Activated B cell treated with CpG ODN at 0.5 μM for 24 hours (primary cell): ENCODE measurements at regions not wholly inside any gene's neighbourhood (a gene's known extent, or its start where the extent isn't known, plus 50 kb on each side); places are given as distances from the start of the nearest gene placed in this dataset.

Experiments
- ATAC-seq: fragments of 200-7000 bp; cut with Tn5 transposase; one replicate; pipeline ENCODE4 v1.10.0; 2021; ENCODE audit warnings: low read depth, mild to moderate bottlenecking, moderate library complexity
- CTCF ChIA-PET: fragments of 350-600 bp; sonication (Branson Sonifier 250); formaldehyde crosslinking; loops from one replicate; lab custom pipeline; 2021; ENCODE audit warnings: antibody characterized with exemption; lab: Charles Lee
- POLR2A ChIA-PET: fragments of 350-600 bp; sonication (Branson Sonifier 250); formaldehyde crosslinking; loops from one replicate; lab custom pipeline; 2021; ENCODE audit warnings: antibody characterized with exemption; lab: Charles Lee
- DNase-seq: peaks from one replicate; pipeline ENCODE4 v3.0.0; 2022
- H3K27ac Mint-ChIP-seq: one replicate; pipeline ENCODE4 v1.8.0; 2020; ENCODE audit warnings: mixed read lengths
- H3K27me3 Mint-ChIP-seq: one replicate; pipeline ENCODE4 v1.8.0; 2021; ENCODE audit warnings: mixed read lengths
- H3K36me3 Mint-ChIP-seq: one replicate; pipeline ENCODE4 v1.8.0; 2021; ENCODE audit warnings: low read depth, mixed read lengths
- H3K4me1 Mint-ChIP-seq: one replicate; pipeline ENCODE4 v1.8.0; 2021; ENCODE audit warnings: mixed read lengths
- H3K4me3 Mint-ChIP-seq: one replicate; pipeline ENCODE4 v1.8.0; 2020; ENCODE audit warnings: mild to moderate bottlenecking, mixed read lengths
- H3K9me3 Mint-ChIP-seq: one replicate; pipeline ENCODE4 v1.8.0; 2020; ENCODE audit warnings: mixed read lengths
- intact Hi-C: fragments of 100-400 bp; cut with micrococcal nuclease; formaldehyde crosslinking; loops from one replicate; pipeline ENCODE4 v1.15.1; 2024
- TF ChIP-seq, protein P1 (sequence below): fragments of 200-600 bp; IDR thresholded peaks from one replicate; pipeline ENCODE4 v1.8.0; 2022; ENCODE audit warnings: antibody characterized with exemption, mild to moderate bottlenecking

- no peak overlapping the region for H3K4me3 Mint-ChIP-seq
- H3K4me1 Mint-ChIP-seq, result no peaks in the 10 kb centered on the region
- CTCF ChIA-PET, result no interaction called here
- H3K27me3 Mint-ChIP-seq, result no peaks in the 10 kb centered on the region
- POLR2A ChIA-PET, result no interaction called here
- DNase-seq (no peak), ATAC-seq (no peak)
- intact Hi-C loops, result no loop called here
- TF ChIP-seq, protein P1, sequence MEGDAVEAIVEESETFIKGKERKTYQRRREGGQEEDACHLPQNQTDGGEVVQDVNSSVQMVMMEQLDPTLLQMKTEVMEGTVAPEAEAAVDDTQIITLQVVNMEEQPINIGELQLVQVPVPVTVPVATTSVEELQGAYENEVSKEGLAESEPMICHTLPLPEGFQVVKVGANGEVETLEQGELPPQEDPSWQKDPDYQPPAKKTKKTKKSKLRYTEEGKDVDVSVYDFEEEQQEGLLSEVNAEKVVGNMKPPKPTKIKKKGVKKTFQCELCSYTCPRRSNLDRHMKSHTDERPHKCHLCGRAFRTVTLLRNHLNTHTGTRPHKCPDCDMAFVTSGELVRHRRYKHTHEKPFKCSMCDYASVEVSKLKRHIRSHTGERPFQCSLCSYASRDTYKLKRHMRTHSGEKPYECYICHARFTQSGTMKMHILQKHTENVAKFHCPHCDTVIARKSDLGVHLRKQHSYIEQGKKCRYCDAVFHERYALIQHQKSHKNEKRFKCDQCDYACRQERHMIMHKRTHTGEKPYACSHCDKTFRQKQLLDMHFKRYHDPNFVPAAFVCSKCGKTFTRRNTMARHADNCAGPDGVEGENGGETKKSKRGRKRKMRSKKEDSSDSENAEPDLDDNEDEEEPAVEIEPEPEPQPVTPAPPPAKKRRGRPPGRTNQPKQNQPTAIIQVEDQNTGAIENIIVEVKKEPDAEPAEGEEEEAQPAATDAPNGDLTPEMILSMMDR, result no peak
- H3K9me3 Mint-ChIP-seq, result peaks cover 28% of the 10 kb centered on the region
- no peak overlapping the region for H3K27ac Mint-ChIP-seq
- H3K36me3 Mint-ChIP-seq, result no peaks in the 10 kb centered on the region
Measured at GRCh38 chr13:64248371-64249065, 2832.9 kb upstream of the PCDH20 start.

DNA sequence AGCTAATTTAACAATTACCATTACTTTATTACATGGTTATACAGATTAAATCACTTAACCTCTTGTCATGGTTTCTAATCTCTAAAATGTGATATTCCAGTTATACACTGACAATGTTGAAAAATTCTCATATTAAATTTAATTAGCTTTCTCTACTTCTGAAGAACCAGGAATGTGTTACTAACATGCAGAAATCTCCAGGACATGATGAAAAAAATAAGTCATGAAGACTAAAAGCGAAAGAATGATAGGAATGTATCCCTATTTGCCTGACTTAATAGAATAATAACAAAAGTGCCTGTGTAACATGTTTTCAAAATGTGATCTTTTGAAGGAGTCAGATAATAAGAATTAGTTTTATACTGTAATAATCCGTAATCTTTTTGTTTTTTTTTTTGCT is 2823.7 kb upstream of the PCDH20 start:
- H3K4me1 Mint-ChIP-seq, result no peaks in the 10 kb centered on the region
- intact Hi-C loops, result no loop called here
- H3K36me3 Mint-ChIP-seq, result no peaks in the 10 kb centered on the region

DNA sequence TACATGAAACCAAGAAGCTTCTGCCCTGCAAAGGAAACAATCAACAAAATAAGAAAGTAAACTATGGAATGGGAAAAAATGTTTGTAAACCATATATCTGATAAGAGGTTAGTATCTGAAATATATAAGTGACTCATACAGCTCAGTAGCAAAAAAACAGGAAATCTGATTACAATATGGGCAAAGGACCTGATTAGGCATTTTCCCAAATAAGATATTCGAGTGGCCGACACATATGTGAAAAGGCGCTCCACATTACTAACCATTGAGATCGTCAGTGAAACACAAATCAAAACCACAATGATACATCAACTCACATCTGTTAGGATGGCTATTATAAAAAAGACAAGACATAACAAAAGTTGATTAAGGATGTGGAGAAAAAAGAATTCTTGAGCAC is 2818.6 kb upstream of the PCDH20 start:
- H3K27ac Mint-ChIP-seq, result no peak overlapping the region
- H3K4me3 Mint-ChIP-seq, result no peak overlapping the region
- H3K36me3 Mint-ChIP-seq, result no peaks in the 10 kb centered on the region
- TF ChIP-seq, protein P1, result no peak
- DNase-seq (no peak), ATAC-seq (no peak)
- ChIA-PET CTCF (no interaction called here), POLR2A (no interaction called here)
- no peaks in the 10 kb centered on the region for H3K27me3 Mint-ChIP-seq
- peaks cover 7% of the 10 kb centered on the region for H3K9me3 Mint-ChIP-seq
- no peaks in the 10 kb centered on the region for H3K4me1 Mint-ChIP-seq
- intact Hi-C loops, result no loop called here

More for the DNA sequence above, 2823.7 kb upstream of the PCDH20 start:
- DNase-seq (no peak), ATAC-seq (no peak)
- TF ChIP-seq, protein P1, result no peak
- Mint-ChIP-seq H3K27me3 (no peaks in the 10 kb centered on the region), H3K27ac (no peak overlapping the region), H3K4me3 (no peak overlapping the region), H3K9me3 (peaks cover 5% of the 10 kb centered on the region)
- CTCF ChIA-PET, result no interaction called here
- POLR2A ChIA-PET, result no interaction called here

DNA sequence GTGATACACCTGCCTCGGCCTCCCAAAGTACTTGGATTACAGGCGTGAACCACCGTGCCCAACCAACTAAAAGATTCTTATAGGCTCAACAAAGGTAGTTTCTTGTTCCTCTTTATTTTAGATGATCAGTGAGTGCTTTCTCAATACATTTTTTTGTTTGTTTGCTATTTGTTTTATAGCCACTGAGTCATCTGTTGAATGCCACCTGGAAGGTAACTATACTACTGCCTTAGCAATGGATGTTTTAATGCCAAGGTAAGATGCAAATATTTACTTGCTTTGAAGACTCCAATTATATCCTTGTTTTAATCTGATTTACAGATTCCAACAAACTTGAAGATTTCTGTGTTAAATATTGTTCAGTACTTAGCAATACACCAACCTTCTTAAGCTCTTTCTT is 2807.4 kb upstream of the PCDH20 start:
- ATAC-seq (no peak), DNase-seq (no peak)
- Mint-ChIP-seq H3K4me1 (no peaks in the 10 kb centered on the region), H3K4me3 (no peak overlapping the region), H3K36me3 (no peaks in the 10 kb centered on the region), H3K27ac (no peak overlapping the region), H3K27me3 (no peaks in the 10 kb centered on the region), H3K9me3 (peaks cover 9% of the 10 kb centered on the region)
- CTCF ChIA-PET, result no interaction called here
- TF ChIP-seq, protein P1, result no peak
- intact Hi-C loops, result no loop called here
- POLR2A ChIA-PET, result no interaction called here

DNA sequence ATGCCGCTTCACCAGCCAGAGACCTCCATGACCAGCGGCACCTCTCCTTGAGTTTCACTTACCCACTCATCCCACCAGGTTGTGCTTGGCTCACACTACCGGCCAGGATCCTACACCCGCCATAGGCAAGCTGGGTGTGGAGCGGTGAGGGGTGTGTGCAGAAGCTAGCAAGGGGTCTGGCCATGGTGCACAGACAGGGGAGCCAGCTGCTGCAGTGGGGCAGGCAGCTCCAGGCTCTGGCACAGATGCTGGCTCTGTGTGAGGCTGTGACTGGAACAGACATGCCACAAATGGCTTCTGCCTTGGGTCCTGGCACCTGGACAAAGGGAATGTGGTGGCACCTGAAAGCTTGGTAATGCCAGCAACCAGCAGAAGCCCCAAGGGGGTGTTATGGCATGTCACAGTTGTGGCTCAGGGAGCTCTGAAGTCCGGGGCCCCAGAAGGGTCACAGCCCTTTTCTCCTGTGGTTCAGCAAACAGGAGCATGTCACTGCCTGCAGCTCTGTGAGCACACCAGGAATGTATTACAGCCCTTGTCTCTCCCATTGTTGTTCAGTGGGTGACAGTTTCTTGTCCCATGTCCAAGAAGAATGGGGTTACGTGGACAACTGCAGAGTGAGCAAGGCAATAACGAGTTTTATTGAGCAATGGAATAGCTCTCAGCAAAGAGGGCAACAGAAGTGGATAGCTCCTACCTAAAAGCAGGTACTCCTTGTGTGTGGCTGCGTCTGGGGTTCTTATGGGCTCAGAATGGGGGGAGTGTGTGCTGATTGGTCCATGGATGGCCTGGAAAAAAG is 2791.0 kb upstream of the PCDH20 start:
- POLR2A ChIA-PET, result no interaction called here
- ATAC-seq (no peak), DNase-seq (no peak)
- Mint-ChIP-seq H3K27ac (no peak overlapping the region), H3K4me3 (no peak overlapping the region), H3K9me3 (peaks cover 14% of the 10 kb centered on the region), H3K4me1 (no peaks in the 10 kb centered on the region), H3K36me3 (no peaks in the 10 kb centered on the region), H3K27me3 (no peaks in the 10 kb centered on the region)
- intact Hi-C loops, result no loop called here
- CTCF ChIA-PET, result no interaction called here
- TF ChIP-seq, protein P1, result no peak
